ENCODE measurements at regions not wholly inside any gene's neighbourhood (a gene's known extent, or its start where the extent isn't known, plus 50 kb on each side); places are given as distances from the start of the nearest gene placed in this dataset.

- DNase-seq (ENCODE audit: low spot score): no peak
Measured at GRCh38 chr17:73724341-73724740, 80.1 kb upstream of the SDK2 start.

- DNase-seq (ENCODE audit: low spot score): no peak
Measured at GRCh38 chr17:73724990-73725389, 80.7 kb upstream of the SDK2 start.

DNA sequence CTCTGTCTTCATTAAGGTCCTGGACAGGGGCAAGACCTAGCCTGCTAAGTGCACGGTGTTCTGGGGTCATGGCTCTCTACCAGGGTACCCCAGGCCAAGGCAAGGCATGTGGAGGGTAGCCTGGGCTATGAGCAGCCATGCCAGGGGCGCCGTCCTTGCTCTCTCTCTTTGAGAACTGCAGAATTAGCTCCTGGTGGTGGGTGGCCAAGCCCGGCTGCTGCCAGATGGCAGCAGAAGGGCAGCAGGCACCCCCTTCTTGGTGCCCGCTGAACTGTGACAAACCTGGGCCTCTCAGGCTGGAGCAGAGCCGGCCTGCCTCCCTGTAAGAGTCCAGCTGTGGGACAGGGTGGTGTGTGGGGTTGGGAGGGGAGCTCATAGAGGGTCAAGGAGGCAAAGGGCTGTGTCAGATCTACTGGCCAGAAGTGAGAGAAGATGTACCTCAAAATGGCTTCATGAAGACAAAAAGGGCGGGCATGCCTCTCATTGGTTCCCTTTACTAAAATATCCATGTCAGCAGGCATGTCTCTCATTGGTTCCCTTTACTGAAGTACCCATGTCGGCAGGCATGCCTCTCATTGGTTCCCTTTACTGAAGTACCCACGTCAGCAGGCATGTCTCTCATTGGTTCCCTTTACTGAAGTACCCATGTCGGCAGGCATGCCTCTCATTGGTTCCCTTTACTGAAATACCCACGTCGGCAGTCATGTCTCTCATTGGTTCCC is 81.7 kb upstream of the SDK2 start:
- DNase-seq (ENCODE audit: low spot score): no peak

DNA sequence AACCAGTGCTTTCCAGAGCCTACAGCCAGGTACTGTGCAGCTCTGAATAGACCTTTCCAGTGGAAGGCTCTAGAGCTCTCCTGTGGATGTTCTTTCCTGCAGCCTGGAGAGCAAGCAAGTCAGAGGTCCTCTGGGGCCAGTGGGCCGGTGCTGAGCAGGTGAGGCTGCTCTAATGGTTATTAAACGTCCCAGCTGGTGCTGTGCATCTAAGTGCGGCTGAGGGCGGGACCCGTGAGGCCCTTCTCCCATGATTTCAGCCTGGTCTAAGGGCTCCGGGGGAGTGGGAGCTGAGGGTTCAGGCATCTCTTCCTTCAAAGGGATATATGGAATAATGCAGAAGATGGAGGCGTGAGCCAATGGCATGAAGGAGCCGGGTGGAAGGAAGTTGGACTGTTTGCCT is 83.7 kb upstream of the SDK2 start:
- no peak for DNase-seq (ENCODE audit: low spot score)

DNA sequence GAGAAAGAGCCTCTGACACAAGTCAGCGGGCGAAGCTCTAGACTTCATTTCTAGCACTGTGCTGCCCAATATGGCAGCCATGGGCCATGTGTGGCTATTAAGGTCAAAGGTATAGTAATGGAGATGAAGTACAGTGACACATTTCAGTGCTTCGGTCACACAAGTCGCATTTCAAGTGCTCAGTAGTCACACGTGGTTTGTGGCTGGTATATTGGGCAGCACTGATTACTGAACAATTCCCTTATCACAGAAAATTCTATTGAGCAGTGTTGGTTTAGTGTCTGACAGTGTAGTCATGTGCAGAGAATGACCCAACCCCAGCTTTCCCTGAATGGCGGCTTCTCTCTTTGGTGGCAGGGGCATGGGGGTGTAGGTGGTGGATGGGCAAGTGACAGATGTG is 84.9 kb upstream of the SDK2 start:
- no peak for DNase-seq (ENCODE audit: low spot score)

DNA sequence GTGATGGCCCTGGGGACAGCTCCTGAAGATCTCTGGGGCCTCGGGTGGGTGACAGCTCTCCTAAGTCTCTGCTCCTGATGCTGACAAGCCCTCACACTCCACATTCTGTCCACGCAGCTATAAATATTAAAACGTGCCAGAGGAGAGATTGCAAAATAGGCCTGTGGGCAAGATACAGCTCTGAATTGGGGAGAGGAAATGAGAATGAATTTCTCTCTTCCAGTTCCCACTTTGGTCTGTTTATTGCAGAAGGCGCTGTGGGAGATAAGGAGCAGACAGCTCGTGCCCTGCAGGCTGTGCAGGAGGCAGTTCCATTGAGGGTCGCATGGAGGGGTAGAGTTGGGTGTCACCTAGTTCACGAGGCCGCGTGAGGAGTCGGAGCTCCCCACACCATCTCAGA is 87.5 kb upstream of the SDK2 start:
- DNase-seq (ENCODE audit: low spot score): no peak

DNA sequence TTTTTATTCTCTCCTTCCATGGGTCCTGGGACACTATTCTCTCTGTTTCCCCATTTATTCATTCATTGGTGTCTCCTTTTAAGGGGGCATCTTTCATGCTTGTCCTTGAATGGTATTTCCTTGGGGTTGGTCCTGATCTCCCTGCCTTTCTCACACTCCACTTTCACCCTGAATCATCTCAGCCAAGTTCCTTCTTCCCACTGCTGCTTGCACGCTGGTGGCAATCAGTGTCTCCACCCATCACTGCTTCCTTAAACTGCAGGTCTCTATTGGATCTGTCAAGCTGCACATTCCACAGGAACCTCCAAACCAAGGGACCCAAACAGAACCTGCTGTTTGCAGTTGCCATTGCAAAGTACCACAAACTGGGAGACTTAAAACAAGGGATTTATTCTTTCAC is 89.3 kb upstream of the SDK2 start:
- peak; percentile 16 for DNase-seq (ENCODE audit: low spot score)

GRCh38 chr17:73735245-73735644 is 91.0 kb upstream of the SDK2 start:
- DNase-seq (ENCODE audit: low spot score): no peak

DNA sequence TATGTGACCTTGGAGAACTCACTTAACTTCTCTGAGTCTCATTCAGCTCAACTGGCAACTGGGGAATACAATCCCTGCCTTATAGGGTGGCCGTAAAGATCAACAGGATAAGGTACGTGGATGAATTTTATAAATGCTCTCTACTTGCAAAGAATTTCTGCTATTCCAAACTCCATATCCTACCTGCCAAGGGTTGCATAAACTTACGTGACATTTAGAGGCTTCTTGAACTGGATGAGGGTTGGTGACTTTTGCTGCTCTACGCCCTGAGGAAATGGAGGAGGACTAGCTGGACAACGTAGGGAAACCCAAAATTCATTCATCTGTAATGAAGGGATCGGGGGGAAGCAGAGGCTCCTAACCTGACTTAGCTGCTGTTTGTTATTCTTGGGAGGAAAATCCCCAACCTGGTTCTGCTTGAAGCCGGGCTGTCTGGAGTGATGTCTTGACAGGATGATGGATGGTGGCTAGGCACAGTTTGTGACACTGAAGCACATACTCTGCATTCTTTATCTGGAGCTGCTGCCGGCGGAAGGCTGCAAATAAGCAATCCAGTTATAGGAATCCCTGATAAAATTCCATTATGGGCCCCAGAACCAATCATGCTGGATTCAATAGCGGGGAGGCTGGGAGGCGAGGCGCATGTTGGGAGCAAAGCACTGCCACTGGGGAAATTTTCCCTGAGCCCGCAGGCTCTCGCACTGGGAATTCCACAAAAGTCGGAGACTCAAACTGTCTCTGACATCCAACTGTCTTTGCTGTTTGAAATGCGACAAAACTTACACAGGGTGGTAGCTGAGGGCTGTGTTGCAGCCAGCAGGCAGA is 94.7 kb upstream of the SDK2 start:
- no peak for DNase-seq (ENCODE audit: low spot score)

GRCh38 chr17:73740370-73740769 is 96.1 kb upstream of the SDK2 start:
- DNase-seq (ENCODE audit: low spot score): no peak

DNA sequence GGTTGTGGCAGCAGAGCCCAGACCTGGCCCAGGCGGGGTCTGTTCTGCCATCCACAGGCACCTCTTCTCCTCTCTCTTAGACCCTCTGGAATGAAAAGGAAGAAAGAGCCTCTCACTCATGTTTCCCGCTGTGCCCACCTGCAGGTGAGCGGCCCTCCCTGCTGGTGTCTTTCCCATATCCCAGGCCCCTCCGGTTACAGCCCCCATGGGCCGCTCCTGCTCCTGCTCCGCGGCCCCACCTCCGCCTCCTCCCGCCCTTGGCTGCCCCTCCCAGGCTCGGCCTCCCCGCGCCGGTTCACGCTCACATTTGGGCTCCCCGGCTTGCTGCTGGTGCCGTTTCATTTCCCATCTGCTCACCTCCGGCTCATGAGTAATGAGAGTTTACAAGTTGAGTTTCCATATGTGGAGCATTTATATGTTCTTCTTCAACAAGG is 98.7 kb upstream of the SDK2 start:
- no peak for DNase-seq (ENCODE audit: low spot score)

GRCh38 chr17:73743518-73744201 is 99.4 kb upstream of the SDK2 start:
- no peak for DNase-seq (ENCODE audit: low spot score)

DNA sequence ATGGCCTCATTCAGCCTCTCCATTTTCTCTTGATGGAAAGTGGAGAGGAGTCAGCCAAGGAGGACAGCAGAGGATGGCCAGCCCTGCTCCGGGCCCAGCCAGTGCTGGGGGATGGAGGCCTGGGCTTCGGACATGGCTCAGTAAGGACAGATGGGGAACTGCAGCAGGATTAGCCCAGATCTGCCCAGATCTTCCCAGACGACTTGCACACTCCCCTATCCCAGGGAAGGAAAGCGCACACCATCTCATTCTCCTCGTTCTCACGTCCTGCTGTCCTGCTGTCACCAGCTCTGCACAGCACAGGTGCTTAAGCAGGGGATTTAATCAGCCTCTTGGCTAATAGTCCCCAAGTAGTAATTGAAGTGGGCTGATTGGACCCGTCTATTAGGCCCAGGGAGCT is 100.2 kb upstream of the SDK2 start:
- no peak for DNase-seq (ENCODE audit: low spot score)

DNA sequence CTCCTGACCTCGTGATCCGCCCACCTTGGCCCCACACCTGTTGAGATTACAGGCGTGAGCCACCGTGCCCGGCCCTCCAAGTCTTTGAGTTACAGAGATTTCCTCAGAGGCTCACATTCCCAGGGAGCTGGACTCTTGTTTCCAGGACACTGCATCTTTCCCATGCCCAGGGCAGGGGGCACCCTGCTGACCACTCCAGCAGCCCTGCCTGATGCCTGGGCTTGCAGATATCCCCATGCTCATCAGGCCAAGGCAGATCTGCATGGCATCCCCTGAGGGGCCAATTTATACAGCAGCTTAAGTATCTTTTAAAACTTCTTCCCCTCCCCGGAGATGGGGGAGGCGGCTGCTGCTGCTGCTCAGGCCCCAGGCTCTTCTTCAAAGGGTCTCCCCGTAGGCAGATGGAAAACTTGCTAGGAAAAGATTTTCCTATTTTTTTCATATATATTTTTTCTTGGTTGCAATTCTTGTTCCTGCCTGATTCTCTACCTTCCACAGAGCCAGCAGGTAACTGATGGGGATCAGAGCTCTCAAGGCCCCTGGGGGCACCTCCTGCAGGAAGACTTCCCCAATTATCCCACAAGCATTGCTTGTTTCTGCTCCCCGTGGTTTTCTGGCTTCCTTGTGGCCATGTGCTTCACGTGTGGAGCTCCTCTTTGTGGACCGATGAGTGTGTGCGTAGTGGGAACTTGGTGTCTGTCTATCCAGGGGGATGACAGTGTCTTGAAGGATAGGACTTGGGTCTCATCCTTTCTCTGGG is 102.2 kb upstream of the SDK2 start:
- DNase-seq (ENCODE audit: low spot score): no peak

GRCh38 chr17:73747221-73748002 is 103.2 kb upstream of the SDK2 start:
- DNase-seq (ENCODE audit: low spot score): no peak

DNA sequence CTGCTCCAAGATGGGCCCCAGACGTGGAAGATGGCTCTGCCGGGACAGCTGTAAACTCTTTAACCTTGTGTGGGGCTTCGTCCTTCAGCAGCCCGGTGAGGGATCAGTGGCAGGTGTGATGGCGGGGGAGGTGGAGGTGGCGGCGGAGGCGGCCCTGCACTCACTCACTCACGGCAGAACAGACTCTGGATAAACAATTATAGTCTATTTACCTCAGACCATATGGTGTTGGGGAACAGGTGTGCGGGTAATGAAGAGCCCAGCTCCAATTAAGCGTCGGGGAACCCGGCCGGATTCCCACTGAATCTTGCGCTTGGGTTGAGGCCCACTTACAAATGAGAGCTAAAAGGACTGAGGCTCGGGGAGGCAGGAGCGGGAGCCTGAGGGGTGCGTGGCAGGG is 104.3 kb upstream of the SDK2 start:
- DNase-seq (ENCODE audit: low spot score): no peak

DNA sequence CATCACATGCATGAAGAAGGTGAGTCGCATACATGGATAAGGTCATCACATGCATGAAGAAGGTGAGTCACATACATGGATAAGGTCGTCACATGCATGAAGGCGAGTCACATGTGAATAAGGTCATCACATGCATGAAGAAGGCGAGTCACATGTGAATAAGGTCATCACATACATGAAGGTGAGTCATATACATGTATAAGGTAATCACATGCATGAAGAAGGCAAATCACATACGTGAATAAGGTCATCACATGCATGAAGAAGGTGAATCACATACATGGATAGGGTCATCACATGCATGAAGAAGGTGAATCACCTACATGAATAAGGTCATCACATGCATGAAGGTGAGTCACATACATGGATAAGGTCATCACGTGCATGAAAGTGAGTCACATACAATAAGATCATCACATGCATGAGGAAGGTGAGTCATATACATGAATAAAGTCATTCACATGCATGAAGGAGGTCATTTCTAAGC is 105.1 kb upstream of the SDK2 start:
- DNase-seq (ENCODE audit: low spot score): no peak

- DNase-seq (ENCODE audit: low spot score): no peak
Measured at GRCh38 chr17:73749928-73750605, 105.8 kb upstream of the SDK2 start.

DNA sequence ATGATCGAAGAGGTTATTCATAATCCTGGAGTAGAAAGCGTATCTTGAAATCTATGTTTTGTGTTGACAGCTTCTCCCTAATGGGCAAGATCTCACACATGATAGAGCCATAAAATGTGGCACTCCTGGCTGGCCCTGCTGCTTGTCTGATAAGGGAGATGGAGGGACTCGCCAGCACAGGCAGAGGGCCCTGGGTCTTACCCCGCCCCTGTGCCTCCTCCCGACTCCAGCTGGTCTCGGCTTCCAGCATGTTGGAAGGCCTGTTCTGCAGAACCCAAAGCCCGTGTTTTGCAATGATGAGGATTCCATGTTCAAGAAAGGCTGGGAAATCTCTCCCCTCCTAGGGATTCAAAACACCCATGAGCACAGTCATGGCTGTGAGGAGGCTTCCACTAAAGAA is 106.7 kb upstream of the SDK2 start:
- no peak for DNase-seq (ENCODE audit: low spot score)

DNA sequence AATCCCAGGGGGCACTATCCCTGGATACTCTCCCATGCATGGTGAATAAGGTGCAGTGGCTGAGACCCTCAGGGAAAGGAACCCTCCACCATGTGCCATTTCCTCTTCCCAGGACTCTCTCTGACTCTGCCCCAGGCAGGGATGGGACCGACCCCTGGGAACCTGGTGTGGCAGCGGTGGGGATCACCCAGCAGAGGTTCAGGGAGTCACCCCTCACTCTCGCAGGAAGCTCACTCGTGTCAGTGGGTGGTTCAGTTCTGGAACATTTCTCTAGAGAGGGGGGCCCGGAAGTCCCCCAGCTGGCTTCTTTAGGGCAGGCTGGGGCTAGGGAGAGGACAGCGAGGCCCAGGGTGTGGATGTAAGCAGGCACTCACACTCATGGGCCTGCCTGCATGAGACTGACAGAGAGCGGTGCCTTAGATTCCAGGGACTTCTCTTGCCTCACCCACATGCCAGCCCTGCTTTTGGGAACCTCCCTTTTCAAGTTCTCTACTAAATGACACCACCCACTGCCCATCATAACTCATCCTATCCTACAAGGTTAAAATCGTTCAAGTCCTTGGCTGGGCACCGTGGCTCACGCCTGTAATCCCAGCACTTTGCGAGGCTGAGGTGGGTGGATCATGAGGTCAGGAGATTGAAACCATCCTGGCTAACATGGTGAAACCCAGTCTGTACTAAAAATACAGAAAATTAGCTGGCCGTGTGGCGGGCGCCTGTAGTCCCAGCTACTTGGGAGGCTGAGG is 109.7 kb upstream of the SDK2 start:
- DNase-seq (ENCODE audit: low spot score): no peak
